ENCODE measurements at regions not wholly inside any gene's neighbourhood (a gene's known extent, or its start where the extent isn't known, plus 50 kb on each side); places are given as distances from the start of the nearest gene placed in this dataset.
"Not testable (repeated sequence)": the region's sequence is repeated elsewhere in the genome, so short reads cannot be mapped to it uniquely, and the experiment has no call there.

DNA sequence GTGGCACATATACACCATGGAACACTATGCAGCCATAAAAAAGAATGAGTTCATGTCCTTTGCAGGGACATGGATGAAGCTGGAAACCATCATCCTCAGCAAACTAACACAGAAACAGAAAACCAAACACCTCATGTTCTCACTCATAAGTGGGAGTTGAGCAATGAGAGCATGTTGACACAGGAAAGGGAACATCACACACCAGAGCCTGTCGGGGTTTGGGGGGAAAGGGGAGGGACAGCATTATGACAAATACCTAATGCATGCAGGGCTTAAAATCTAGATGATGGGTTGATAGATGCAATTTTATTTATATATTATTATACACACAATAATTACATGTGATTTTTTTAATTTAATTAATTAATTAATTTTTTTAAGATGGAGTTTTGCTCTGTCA is 72.8 kb upstream of the WARS2 start:
- TF ChIP-seq CTCF (IDR thresholded peaks at IDR 0.05); REST (IDR thresholded peaks at IDR 0.05; ENCODE audit: low read depth, low read length); RCOR1 (IDR thresholded peaks at IDR 0.05; ENCODE audit: low read length); FOXJ3 (CRISPR knock-in tag; IDR thresholded peaks at IDR 0.05): not testable (repeated sequence)
